Stimulated activated CD4-positive, alpha-beta T cell treated with anti-CD3 and anti-CD28 coated beads, TNF-alpha, amount 100 ng/mL, for 4 hours (primary cell): ENCODE measurements at regions not wholly inside any gene's neighbourhood (a gene's known extent, or its start where the extent isn't known, plus 50 kb on each side); places are given as distances from the start of the nearest gene placed in this dataset.
"Not testable (repeated sequence)": the region's sequence is repeated elsewhere in the genome, so short reads cannot be mapped to it uniquely, and the experiment has no call there.

ENCODE experiments used
- DNase-seq, 3 experiments: peaks; one replicate each; pipeline ENCODE4 v3.0.0-alpha.2; 2020; ENCODE audit warnings: low read depth in 3 of 3

DNA sequence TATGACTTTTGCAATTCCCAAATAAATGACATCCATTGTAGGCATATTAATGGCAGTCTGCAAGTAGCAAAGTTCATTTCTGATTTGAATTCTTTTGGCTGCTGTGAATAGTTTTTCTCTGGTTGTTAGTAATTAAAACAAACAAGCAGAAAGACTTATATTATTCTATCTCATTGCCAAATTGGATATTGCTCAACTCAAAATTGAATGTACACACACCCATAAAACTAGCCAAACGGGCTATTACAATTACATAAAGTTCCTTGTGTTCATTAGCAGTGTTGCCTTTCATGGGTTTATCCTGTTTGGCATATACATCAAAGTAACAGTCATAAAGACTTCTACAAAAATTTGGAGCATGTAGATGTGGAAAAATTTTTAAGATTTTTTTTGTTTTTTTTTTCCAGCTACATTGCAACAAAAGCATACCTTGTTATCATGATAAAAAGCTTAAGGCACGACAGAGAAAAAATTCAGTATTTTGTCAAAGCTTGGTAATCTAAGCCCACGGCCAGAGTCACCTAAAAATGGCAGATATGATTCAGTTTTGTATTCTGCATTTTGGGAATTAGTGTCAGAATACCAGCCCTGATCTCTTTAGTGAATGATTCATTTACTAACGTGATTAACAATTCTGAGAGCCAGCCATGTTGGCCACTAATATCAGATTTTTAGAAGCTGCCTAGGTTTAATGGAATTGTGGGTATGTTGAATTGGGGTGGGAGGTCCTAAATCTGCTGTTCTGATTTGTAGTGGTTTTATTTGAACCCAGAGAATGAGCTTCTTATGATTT is 108.4 kb downstream of the KLF5 start:
- DNase-seq = no peak

DNA sequence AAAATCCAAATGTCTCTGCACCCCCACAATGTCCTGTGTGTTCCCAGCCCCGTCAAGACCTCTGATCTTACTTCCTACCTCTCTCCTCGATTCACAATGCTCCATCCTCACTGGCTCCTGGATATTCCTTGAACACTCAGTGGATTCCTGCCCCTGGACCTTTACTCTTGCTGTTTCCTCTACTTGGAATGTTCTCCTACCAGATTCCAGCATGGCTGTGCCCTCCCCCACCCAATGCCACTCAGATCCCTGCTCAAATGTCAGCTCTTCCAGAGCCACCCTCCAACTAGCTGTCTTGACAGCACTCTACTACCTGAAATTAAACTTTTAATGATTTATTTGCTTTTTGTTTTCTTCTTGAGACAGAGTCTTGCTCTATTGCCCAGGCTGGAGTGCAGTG is 107.4 kb downstream of the KLF5 start:
- no peak for DNase-seq

DNA sequence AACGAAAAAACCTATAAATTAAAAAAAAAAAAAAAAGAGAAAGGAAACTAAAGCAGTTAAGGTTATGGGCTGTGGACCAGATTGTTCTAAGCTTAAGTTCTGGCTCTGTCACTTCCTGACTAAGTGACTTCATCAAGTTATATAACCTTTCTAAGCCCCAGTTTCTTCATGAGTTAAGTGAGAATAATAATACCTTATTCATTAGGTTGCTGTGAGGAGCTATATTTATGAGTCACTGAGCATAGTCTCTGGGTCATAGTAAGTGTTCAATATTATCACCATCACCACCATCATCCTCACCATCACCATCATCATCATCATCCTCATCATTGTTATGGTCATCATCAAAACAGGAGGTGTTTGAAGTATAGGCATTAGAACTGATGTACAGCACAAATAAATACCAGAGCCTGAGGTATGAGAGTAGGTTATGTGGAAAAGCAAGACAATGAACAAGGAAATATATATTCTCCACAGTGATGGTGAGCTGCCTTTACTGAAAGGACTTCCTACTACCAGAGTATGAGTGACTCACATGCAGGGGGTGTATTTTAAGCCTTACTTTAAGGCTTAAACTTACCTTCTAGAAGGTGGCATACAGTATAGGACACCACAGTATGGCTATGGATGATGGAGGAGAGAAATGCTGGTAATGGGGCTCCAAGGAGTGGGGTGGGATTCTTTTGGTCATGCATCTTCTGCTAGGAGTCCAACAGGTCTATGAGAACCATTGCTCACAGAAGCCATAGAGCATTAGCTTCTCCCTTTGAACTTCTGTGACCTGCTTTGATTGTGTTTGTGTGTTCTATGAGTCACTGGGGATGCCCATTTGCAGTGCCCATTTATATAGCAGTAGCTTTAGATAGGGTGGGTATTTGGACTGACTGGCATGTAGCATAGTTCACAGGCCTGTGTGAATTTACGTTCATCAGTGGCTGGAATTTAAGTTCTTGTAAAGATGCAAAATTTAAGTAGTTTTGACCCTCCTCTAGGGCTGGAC is 104.4 kb downstream of the KLF5 start:
- no peak for DNase-seq

DNA sequence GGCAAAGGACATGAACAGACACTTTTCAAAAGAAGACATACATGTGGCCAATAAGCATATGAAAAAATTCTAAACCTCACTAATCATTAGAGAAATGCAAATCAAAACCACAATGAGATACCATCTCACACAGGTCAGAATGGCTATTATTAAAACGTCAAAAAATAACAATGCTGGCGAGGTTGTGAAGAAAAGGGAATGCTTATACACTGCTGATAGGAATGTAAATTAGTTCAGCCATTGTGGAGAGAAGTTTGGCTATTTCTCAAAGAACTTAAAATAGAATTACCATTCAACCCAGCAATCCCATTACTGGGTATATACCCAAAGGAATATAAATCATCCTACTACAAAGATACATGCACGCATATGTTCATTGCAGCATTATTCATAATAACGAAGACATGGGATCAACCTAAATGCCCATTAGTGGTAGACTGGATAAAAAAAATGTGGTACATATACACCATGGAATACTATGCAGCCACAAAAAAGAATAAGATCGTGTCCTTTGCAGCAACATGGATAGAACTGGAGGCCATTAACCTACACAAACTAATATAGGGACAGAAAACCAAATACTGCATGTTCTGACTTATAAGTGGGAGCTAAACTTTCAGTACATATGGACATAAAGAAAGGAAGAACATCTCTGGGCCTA is 101.7 kb downstream of the KLF5 start:
- DNase-seq = not testable (repeated sequence)

DNA sequence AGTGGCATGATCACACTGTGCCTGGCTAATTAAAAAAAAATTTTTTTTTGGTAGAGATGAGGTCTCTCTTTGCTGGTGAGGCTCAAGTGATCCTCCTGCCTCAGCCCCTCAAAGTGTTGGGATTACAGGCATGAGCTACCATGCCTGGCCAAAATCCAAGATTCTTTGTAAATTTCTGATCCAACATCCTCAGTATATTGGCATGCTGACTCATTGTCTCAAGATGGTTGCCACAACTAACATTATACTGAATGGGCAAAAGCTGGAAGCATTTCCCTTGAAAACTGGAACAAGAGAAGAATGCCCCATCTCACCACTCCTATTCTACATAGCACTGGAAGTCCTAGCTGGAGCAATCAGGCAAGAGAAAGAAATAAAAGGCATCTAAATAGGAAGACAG is 100.0 kb downstream of the KLF5 start:
- DNase-seq = no peak

DNA sequence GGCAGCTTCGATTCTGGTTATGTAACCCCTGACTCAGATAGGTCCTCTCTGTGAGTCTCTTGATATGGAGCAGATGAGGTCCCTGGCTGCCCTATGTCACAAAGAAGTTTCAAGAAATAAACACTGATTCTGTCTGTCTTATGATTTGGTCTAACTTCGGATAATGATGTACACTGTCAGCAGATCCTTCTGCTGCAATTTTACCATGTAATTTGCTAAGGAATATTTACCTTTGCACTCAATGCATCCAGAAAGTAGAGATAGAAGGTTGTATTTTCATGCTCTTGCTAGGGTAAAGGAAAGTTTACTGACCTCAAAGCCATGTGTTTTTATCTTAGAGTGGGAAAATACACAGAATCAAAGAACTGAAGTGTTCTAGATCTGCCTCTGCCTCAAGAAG is 98.2 kb downstream of the KLF5 start:
- DNase-seq = no peak

DNA sequence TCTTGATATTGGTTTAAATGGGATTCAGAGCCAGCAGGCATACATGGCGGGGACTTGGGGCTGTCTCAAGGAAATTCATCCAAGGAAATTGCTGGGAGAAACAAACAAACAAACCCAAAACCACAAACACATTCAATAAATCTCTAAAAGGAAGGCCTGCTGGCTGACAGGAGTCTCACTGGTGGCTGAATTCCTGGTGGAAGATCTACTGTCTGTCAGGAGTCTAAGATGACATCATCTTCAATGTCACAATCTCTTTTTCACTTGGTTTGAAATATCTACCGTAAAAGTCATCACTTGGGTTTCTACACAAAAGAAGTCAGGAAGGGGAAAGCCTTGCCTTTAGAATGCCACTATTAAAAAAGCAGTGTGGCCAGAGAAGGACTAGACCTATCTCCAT is 87.9 kb downstream of the KLF5 start:
- DNase-seq = no peak

DNA sequence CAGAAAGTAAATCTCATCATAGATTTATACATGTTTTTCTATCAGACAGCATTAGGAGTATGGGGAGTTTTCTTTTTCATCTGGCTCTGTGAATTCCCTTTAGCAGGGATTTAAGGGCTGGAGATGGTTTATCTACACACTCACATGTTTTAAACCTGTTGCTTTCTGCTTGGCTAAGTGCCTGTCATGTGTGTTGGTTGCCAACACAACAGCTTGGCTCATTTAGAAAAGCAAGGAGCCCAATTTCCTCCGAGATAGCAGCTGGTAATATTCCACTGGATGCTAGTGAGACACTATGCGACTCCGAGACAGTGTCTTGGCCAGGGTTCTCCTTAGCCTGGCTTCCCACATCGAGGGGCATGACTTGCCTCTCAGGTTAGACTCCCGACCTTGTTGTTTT is 83.3 kb downstream of the KLF5 start:
- DNase-seq = no peak

DNA sequence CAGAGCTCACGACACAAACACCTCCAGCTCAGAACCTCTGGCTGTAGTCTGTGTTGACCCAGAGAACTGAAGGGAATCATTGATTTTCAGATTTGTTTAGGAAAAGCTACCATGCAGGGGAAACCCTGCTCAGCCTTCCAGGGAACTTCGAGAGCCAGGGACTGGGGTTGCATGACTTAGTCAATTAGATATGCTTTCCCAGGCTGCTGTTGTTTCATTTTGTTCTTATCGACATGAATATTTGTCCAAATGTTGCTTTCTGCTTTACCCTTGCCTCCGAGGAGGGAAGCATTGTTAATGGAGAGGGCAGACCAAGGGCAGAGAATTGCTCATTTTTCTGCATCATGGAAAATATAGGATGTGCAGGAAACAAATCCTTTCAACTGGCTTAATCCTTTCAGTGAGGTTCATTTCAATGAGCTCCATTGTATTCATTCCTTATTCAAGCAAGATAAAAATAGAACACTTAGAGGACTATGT is 82.5 kb downstream of the KLF5 start:
- no peak for DNase-seq

DNA sequence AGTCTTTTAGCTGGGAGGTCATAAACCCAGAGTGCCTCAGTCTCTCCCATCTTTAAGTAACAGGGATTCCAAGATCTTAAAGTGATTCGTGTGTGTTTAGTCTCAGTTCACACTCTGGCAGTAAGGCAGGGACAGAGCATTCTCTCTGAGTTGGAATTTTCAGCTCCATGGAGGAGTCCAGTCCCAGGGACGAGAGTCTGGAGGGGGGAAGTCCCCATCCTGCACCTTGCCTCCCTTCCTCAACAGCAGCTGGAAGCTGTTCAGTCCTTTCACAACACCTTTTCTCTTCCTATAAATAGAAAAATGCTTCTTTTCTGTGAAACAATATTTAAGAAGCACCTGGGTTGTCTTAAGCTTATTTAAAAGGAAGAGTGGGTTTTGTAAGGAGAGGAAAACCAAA is 82.0 kb downstream of the KLF5 start:
- DNase-seq = no peak

DNA sequence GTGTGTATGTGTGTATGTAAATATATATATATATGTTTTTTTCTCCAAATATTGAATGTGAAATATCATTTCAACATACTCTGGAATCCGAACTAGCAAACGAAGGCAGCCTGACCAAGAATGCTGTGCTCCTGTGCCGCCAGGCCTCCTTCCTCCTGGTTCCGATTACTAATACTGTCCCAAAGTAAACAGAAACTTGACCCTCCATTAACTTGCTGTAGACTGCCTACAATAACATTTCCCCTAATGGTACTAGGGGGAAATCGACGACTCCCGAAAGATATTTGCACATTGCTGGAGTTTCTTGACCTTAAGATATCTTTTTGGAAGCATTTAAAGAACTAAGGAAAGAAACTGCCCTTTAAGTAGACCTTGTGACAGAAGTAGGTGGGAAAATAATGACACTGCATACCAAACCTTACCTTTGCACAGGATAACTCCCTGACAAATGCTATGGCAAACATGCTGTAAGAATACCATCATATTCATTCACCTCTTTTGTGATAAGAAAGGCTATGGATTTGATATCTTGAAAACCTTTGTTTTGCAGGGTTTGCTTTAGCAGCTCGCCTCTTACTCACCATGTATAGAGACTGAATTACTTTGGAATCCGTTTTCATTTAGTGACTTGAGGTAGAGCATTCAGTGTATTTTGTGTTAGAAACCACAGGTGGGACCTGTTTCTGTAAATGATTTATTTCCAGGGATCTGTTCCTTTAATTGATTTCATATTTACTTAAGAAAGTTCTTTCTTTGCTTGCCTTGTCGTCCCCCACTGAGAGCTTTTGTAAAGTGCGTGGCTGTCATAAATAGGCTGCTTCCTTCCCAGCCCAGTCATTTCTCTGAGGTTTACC is 80.1 kb downstream of the KLF5 start:
- DNase-seq = no peak

DNA sequence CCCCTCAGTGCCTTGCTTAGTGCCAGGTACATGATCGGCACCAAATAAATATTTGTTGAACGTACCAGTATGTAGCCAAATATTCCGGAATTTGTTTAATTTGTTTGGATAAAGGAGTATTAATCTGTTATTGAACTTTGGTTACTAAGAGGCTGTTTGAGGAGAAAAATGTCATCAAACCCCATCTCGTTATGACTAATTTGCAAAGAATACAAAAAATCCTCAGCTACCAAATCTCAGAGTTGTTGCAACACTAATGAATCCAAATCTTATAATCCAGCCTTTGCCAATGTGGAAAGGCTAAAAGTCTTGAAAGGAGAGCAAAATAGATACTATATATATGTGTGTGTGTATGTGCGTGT is 79.5 kb downstream of the KLF5 start:
- no peak for DNase-seq

DNA sequence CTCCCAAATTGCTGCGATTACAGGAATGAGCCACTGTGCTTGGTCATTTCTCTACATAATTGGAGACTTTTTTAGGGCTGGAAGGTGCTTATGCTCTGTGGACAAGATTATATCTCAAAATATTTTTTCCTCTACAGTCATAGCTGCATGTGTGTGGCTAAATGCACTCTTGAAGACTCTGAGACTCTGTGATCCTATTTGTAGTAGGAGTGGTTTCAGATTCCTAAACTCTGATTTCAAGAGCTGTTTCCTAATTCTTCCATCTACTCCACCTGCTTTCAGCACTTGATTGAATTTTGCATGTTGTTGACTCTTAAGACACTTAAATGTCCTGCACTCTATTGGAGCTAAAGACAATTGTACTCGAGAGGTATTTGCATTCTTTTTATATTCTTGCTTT is 78.0 kb downstream of the KLF5 start:
- no peak for DNase-seq

DNA sequence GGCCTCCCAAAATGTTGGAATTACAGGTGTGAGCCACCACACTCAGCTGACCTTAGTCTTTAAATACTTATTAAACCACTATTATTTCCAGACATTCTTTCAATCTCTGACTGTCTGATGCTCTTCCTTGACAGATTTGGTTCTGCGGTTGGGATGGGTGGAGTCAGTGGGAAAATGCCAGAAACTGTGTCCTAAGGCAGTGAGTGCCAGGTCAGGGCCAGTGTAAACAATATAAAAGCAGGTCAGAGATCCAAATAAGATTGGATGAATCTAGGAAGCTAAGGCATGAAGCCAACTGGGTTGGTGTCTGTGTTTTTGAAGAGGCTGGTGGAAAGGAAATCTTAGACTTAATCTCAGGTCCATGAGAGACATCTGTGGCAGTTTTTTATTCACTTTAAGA is 74.7 kb downstream of the KLF5 start:
- no peak for DNase-seq

DNA sequence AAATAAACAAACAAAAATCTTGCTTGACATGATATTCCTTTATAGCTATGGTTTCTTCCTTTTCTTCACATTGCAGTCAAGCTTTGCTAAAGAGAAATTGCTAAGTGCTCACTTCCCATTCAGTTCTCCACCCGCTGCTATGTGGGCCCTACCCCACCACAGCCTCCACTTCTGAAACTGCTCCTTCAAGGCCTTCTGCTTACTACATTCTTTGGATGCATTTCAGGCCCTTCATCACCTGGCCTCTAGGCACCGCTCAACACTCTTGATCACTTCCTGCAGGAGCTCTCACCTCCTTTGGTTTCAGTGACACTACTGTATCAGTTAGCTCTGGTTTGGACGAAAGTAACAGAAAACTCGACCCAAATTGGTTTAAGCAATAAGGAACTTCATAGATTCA is 72.4 kb downstream of the KLF5 start:
- DNase-seq = no peak

DNA sequence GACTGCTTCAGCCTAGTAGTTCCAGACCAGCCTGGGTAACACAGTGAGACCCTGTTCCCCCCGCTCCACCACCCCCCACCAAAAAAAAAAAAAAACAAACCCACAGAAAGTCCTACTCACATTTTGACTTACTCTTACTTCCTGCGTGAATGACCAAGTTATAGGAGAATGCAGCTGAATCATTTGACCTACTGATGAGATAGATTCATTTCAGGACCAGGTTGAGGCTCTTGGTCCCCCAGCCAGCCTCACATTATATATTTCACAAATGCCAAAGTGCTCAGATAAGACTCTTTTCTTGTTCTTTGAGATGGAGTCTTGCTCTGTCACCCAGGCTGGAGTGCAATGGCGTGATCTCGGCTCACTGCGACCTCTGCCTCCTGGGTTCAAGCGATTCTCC is 70.2 kb downstream of the KLF5 start:
- DNase-seq = no peak
